ENCODE measurements at regions not wholly inside any gene's neighbourhood (a gene's known extent, or its start where the extent isn't known, plus 50 kb on each side); places are given as distances from the start of the nearest gene placed in this dataset.

GRCh38 chr1:30386156-30386926, 337.0 kb downstream of the MATN1 start:
- TF ChIP-seq CTCF (IDR thresholded peaks at IDR 0.05) (no peak), POLR2A (IDR thresholded peaks at IDR 0.05) (no peak)

Measured in thyroid gland (tissue), 4 donors.